ENCODE measurements at regions not wholly inside any gene's neighbourhood (a gene's known extent, or its start where the extent isn't known, plus 50 kb on each side); places are given as distances from the start of the nearest gene placed in this dataset.

GRCh38 chr13:89738072-89738471 is 1609.4 kb upstream of the MIR17HG start:
- no peak for DNase-seq (ENCODE audit: low read depth, low spot score)
- no peak overlapping the region for H3K4me3 ChIP-seq (ENCODE audit: low read length)

- no peak for DNase-seq (ENCODE audit: low read depth, low spot score)
- no peak overlapping the region for H3K4me3 ChIP-seq (ENCODE audit: low read length)
Observed at GRCh38 chr13:89740994-89741685, 1606.3 kb upstream of the MIR17HG start.

- no peak for DNase-seq (ENCODE audit: low read depth, low spot score)
- H3K4me3 ChIP-seq (ENCODE audit: low read length), result no peak overlapping the region
Observed at GRCh38 chr13:89746554-89746953, 1600.9 kb upstream of the MIR17HG start.

GRCh38 chr13:89748716-89749115 is 1598.8 kb upstream of the MIR17HG start:
- no peak for DNase-seq (ENCODE audit: low read depth, low spot score)
- no peak overlapping the region for H3K4me3 ChIP-seq (ENCODE audit: low read length)

- no peak for DNase-seq (ENCODE audit: low read depth, low spot score)
- no peak overlapping the region for H3K4me3 ChIP-seq (ENCODE audit: low read length)
Observed at GRCh38 chr13:89749888-89750287, 1597.6 kb upstream of the MIR17HG start.

- H3K4me3 ChIP-seq (ENCODE audit: low read length), result no peak overlapping the region
Observed at GRCh38 chr13:89750371-89750770, 1597.1 kb upstream of the MIR17HG start.

GRCh38 chr13:89751432-89751930 is 1596.0 kb upstream of the MIR17HG start:
- no peak overlapping the region for H3K4me3 ChIP-seq (ENCODE audit: low read length)
- DNase-seq (ENCODE audit: low read depth, low spot score), result no peak

More at GRCh38 chr13:89750371-89750770, 1597.1 kb upstream of the MIR17HG start:
- no peak for DNase-seq (ENCODE audit: low read depth, low spot score)

- DNase-seq (ENCODE audit: low read depth, low spot score), result no peak
Observed at GRCh38 chr13:89752394-89752793, 1595.1 kb upstream of the MIR17HG start.

GRCh38 chr13:89755729-89756492 is 1591.6 kb upstream of the MIR17HG start:
- DNase-seq (ENCODE audit: low read depth, low spot score), result no peak

More at GRCh38 chr13:89752394-89752793, 1595.1 kb upstream of the MIR17HG start:
- H3K4me3 ChIP-seq (ENCODE audit: low read length), result no peak overlapping the region

GRCh38 chr13:89763005-89763404 is 1584.5 kb upstream of the MIR17HG start:
- DNase-seq (ENCODE audit: low read depth, low spot score), result no peak
- H3K4me3 ChIP-seq (ENCODE audit: low read length), result no peak overlapping the region

More at GRCh38 chr13:89755729-89756492, 1591.6 kb upstream of the MIR17HG start:
- no peak overlapping the region for H3K4me3 ChIP-seq (ENCODE audit: low read length)

- no peak for DNase-seq (ENCODE audit: low read depth, low spot score)
- no peak overlapping the region for H3K4me3 ChIP-seq (ENCODE audit: low read length)
Observed at GRCh38 chr13:89783221-89783755, 1564.2 kb upstream of the MIR17HG start.

GRCh38 chr13:89784161-89784809 is 1563.2 kb upstream of the MIR17HG start:
- H3K4me3 ChIP-seq (ENCODE audit: low read length), result no peak overlapping the region
- no peak for DNase-seq (ENCODE audit: low read depth, low spot score)

GRCh38 chr13:89786531-89786930 is 1561.0 kb upstream of the MIR17HG start:
- DNase-seq (ENCODE audit: low read depth, low spot score), result no peak
- no peak overlapping the region for H3K4me3 ChIP-seq (ENCODE audit: low read length)

GRCh38 chr13:89790696-89791095 is 1556.8 kb upstream of the MIR17HG start:
- H3K4me3 ChIP-seq (ENCODE audit: low read length), result no peak overlapping the region
- no peak for DNase-seq (ENCODE audit: low read depth, low spot score)

GRCh38 chr13:89791971-89792630 is 1555.4 kb upstream of the MIR17HG start:
- H3K4me3 ChIP-seq (ENCODE audit: low read length), result no peak overlapping the region
- no peak for DNase-seq (ENCODE audit: low read depth, low spot score)

GRCh38 chr13:89796196-89796595 is 1551.3 kb upstream of the MIR17HG start:
- no peak overlapping the region for H3K4me3 ChIP-seq (ENCODE audit: low read length)
- no peak for DNase-seq (ENCODE audit: low read depth, low spot score)

- no peak for DNase-seq (ENCODE audit: low read depth, low spot score)
- H3K4me3 ChIP-seq (ENCODE audit: low read length), result no peak overlapping the region
Observed at GRCh38 chr13:89803839-89804238, 1543.6 kb upstream of the MIR17HG start.

GRCh38 chr13:89806594-89806993 is 1540.9 kb upstream of the MIR17HG start:
- no peak overlapping the region for H3K4me3 ChIP-seq (ENCODE audit: low read length)
- no peak for DNase-seq (ENCODE audit: low read depth, low spot score)

GRCh38 chr13:89812856-89813255 is 1534.6 kb upstream of the MIR17HG start:
- DNase-seq (ENCODE audit: low read depth, low spot score), result no peak
- no peak overlapping the region for H3K4me3 ChIP-seq (ENCODE audit: low read length)

All from Jurkat, Clone E6-1 (cell line).